ENCODE measurements at regions not wholly inside any gene's neighbourhood (a gene's known extent, or its start where the extent isn't known, plus 50 kb on each side); places are given as distances from the start of the nearest gene placed in this dataset.
A peak's percentile ranks its signal among the peaks of the same experiment; 100 is the strongest.

- H3K4me3 ChIP-seq (ENCODE audit: low read depth, low read length) = no peak overlapping the region
- H3K36me3 ChIP-seq (ENCODE audit: control insufficient read depth, insufficient read depth, low read length) = no peaks in the 10 kb centered on the region
- no peak for DNase-seq (ENCODE audit: low read depth)
- no peaks in the 10 kb centered on the region for H3K27me3 ChIP-seq (ENCODE audit: control insufficient read depth, insufficient read depth, low read length)
- FAIRE-seq = no peak
- no peak for TF ChIP-seq CTCF (IDR thresholded peaks at IDR 0.05; ENCODE audit: insufficient read depth, low read length, severe bottlenecking)
Measured at GRCh38 chr6:56361812-56362211, 114.4 kb upstream of the COL21A1 start.

GRCh38 chr6:56359201-56359899, 112.0 kb upstream of the COL21A1 start:
- peak; percentile 73 for TF ChIP-seq CTCF (IDR thresholded peaks at IDR 0.05; ENCODE audit: insufficient read depth, low read length, severe bottlenecking)
- Histone ChIP-seq H3K27me3 (ENCODE audit: control insufficient read depth, insufficient read depth, low read length) (no peaks in the 10 kb centered on the region), H3K4me3 (ENCODE audit: low read depth, low read length) (no peak overlapping the region), H3K36me3 (ENCODE audit: control insufficient read depth, insufficient read depth, low read length) (no peaks in the 10 kb centered on the region)
- no peak for FAIRE-seq
- peak; percentile 70 for DNase-seq (ENCODE audit: low read depth)

- DNase-seq (ENCODE audit: low read depth) (peak; percentile 70), FAIRE-seq (peak; percentile 36)
- Histone ChIP-seq H3K36me3 (ENCODE audit: control insufficient read depth, insufficient read depth, low read length) (no peaks in the 10 kb centered on the region), H3K4me3 (ENCODE audit: low read depth, low read length) (no peak overlapping the region), H3K27me3 (ENCODE audit: control insufficient read depth, insufficient read depth, low read length) (no peaks in the 10 kb centered on the region)
- no peak for TF ChIP-seq CTCF (IDR thresholded peaks at IDR 0.05; ENCODE audit: insufficient read depth, low read length, severe bottlenecking)
Measured at GRCh38 chr6:56357616-56358373, 110.4 kb upstream of the COL21A1 start.

DNA sequence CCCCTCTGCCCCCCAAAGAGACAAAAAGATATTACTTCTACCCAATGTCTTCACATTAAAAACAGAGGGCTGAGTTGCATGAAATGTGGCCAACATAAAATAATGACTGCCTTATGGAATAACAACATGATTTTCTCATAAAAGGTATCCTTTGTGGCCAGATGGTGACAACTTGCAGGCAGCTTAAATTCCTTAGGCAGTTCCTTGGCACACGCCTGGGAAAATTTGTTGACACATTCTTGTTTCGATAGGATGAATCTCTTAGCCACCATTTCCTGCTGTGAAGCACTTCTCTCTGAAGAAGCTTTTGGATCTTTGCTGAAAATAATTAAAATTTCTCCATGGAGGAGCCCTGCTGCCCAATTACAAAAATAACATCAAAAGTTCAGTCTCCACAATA, 109.0 kb upstream of the COL21A1 start:
- no peaks in the 10 kb centered on the region for H3K27me3 ChIP-seq (ENCODE audit: control insufficient read depth, insufficient read depth, low read length)
- FAIRE-seq (no peak), DNase-seq (ENCODE audit: low read depth) (peak; percentile 29)
- H3K4me3 ChIP-seq (ENCODE audit: low read depth, low read length) = no peak overlapping the region
- no peak for TF ChIP-seq CTCF (IDR thresholded peaks at IDR 0.05; ENCODE audit: insufficient read depth, low read length, severe bottlenecking)
- no peaks in the 10 kb centered on the region for H3K36me3 ChIP-seq (ENCODE audit: control insufficient read depth, insufficient read depth, low read length)

- no peak for DNase-seq (ENCODE audit: low read depth)
- H3K27me3 ChIP-seq (ENCODE audit: control insufficient read depth, insufficient read depth, low read length) = no peaks in the 10 kb centered on the region
- FAIRE-seq = no peak
- H3K36me3 ChIP-seq (ENCODE audit: control insufficient read depth, insufficient read depth, low read length) = no peaks in the 10 kb centered on the region
- TF ChIP-seq CTCF (IDR thresholded peaks at IDR 0.05; ENCODE audit: insufficient read depth, low read length, severe bottlenecking) = no peak
- H3K4me3 ChIP-seq (ENCODE audit: low read depth, low read length) = no peak overlapping the region
Measured at GRCh38 chr6:56353860-56354259, 106.5 kb upstream of the COL21A1 start.
